NT2/D1 (cell line): ENCODE measurements at regions not wholly inside any gene's neighbourhood (a gene's known extent, or its start where the extent isn't known, plus 50 kb on each side); places are given as distances from the start of the nearest gene placed in this dataset.

Experiments
- DNase-seq: peaks from one replicate; pipeline ENCODE4 v3.0.0-alpha.2; 2011; ENCODE audit warnings: low read depth, low spot score
- H3K27me3 ChIP-seq: 2 replicates; pipeline ENCODE4 v1.6.0; 2011; ENCODE audit warnings: mild to moderate bottlenecking; ENCODE audit not compliant: insufficient read length, insufficient read depth
- H3K36me3 ChIP-seq: 2 replicates; pipeline ENCODE4 v1.6.1; 2011; ENCODE audit warnings: mild to moderate bottlenecking, low read length, mixed read lengths; ENCODE audit not compliant: insufficient read depth, insufficient read length
- H3K4me1 ChIP-seq: 2 replicates; pipeline ENCODE4 v1.5.1; 2011; ENCODE audit not compliant: insufficient read depth, insufficient read length
- H3K4me3 ChIP-seq: 2 replicates; pipeline ENCODE4 v1.5.1; 2011; ENCODE audit warnings: low read depth; ENCODE audit not compliant: insufficient read length
- H3K9ac ChIP-seq: 2 replicates; pipeline ENCODE4 v1.6.0; 2011; ENCODE audit warnings: low read depth; ENCODE audit not compliant: insufficient read length
- H3K9me3 ChIP-seq: 2 replicates; pipeline ENCODE4 v1.5.1; 2011; ENCODE audit warnings: mild to moderate bottlenecking, low read length; ENCODE audit not compliant: insufficient read depth
- SUZ12 ChIP-seq: IDR thresholded peaks from 2 replicates; pipeline ENCODE4 v1.6.1; 2011; ENCODE audit not compliant: insufficient read length, insufficient read depth; ENCODE audit errors: extremely low read depth
- YY1 ChIP-seq: IDR thresholded peaks from 2 replicates; pipeline ENCODE4 v1.6.1; 2011; ENCODE audit not compliant: insufficient read length, insufficient read depth
- ZNF274 ChIP-seq: IDR thresholded peaks from 2 replicates; pipeline ENCODE4 v1.6.1; 2011; ENCODE audit warnings: mild to moderate bottlenecking, low read depth, low read length

- Histone ChIP-seq H3K4me1 (no peaks in the 10 kb centered on the region), H3K36me3 (no peaks in the 10 kb centered on the region), H3K9me3 (peaks cover 8% of the 10 kb centered on the region; the same call in 1 of the 2 replicates), H3K4me3 (no peak overlapping the region), H3K27me3 (no peaks in the 10 kb centered on the region), H3K9ac (no peak overlapping the region)
- no peak for DNase-seq
- TF ChIP-seq YY1 (no peak), SUZ12 (no peak), ZNF274 (no peak)
Observed at GRCh38 chr5:166363087-166363760, 1928.2 kb upstream of the WWC1 start.

DNA sequence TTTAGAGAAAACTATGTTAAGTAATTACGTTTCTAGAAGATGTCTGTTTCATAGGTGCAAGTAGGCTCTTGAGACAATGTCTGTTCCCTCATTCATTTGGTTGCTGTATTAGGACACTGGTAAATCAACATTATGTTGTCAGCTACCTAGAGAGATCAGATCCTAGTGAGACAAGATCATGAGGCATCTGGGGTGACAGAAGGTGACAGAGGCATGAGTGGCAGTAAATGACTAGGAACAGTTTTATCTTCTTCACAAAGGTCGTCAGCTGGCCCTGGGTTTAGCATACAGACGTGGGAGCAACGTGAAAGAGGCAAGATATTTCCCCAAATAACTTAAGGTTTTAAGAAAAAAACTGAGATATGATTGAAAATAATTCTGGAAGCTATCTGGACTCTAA is 1926.3 kb upstream of the WWC1 start:
- H3K9me3 ChIP-seq = peaks cover 8% of the 10 kb centered on the region; the same call in 1 of the 2 replicates
- TF ChIP-seq YY1 (no peak), ZNF274 (no peak), SUZ12 (no peak)
- no peaks in the 10 kb centered on the region for H3K27me3 ChIP-seq
- H3K36me3 ChIP-seq = no peaks in the 10 kb centered on the region
- H3K4me1 ChIP-seq = peaks cover 3% of the 10 kb centered on the region
- H3K4me3 ChIP-seq = no peak overlapping the region
- no peak overlapping the region for H3K9ac ChIP-seq
- no peak for DNase-seq

- H3K4me3 ChIP-seq = no peak overlapping the region
- no peaks in the 10 kb centered on the region for H3K9me3 ChIP-seq
- no peaks in the 10 kb centered on the region for H3K36me3 ChIP-seq
- DNase-seq = no peak
- peaks cover 3% of the 10 kb centered on the region for H3K4me1 ChIP-seq
- no peaks in the 10 kb centered on the region for H3K27me3 ChIP-seq
- TF ChIP-seq SUZ12 (no peak), YY1 (no peak), ZNF274 (no peak)
- H3K9ac ChIP-seq = no peak overlapping the region
Observed at GRCh38 chr5:166367391-166367790, 1924.1 kb upstream of the WWC1 start.

DNA sequence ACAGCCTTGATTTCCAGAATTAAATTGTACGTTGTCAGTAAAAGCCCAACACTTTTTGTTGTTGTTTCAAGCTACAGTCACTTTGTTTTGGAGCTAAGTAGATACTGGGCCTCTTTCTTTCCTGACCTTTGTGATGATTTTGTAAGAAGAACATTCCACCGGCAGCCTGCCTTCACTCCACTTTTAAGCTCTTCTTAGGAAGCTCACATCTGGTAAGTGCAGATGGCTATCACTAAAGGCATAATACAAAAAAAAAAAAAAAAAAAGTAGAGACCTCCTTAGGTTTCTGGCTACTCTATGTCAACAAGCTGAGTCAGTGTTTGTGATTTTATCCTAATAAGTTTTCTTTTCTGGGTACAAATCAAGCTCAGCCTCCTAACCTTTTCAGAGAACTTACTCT is 1922.1 kb upstream of the WWC1 start:
- no peaks in the 10 kb centered on the region for H3K27me3 ChIP-seq
- no peak overlapping the region for H3K9ac ChIP-seq
- H3K9me3 ChIP-seq = no peaks in the 10 kb centered on the region
- no peaks in the 10 kb centered on the region for H3K36me3 ChIP-seq
- DNase-seq = no peak
- no peak overlapping the region for H3K4me3 ChIP-seq
- no peak for TF ChIP-seq ZNF274
- TF ChIP-seq SUZ12 = no peak
- TF ChIP-seq YY1 = no peak
- peaks cover 3% of the 10 kb centered on the region for H3K4me1 ChIP-seq

- no peak for DNase-seq
- no peak for TF ChIP-seq YY1
- no peak for TF ChIP-seq SUZ12
- no peak for TF ChIP-seq ZNF274
- H3K9me3 ChIP-seq = no peaks in the 10 kb centered on the region
Observed at GRCh38 chr5:166369807-166370206, 1921.6 kb upstream of the WWC1 start.

GRCh38 chr5:166370928-166371690 is 1920.3 kb upstream of the WWC1 start:
- TF ChIP-seq YY1 = no peak
- no peak for TF ChIP-seq SUZ12
- no peak for TF ChIP-seq ZNF274
- H3K4me3 ChIP-seq = no peak overlapping the region
- no peak for DNase-seq
- peaks cover 3% of the 10 kb centered on the region for H3K4me1 ChIP-seq
- no peak overlapping the region for H3K9ac ChIP-seq
- H3K36me3 ChIP-seq = no peaks in the 10 kb centered on the region
- H3K9me3 ChIP-seq = no peaks in the 10 kb centered on the region
- H3K27me3 ChIP-seq = no peaks in the 10 kb centered on the region

More at GRCh38 chr5:166369807-166370206, 1921.6 kb upstream of the WWC1 start:
- Histone ChIP-seq H3K9ac (no peak overlapping the region), H3K27me3 (no peaks in the 10 kb centered on the region), H3K4me1 (peaks cover 3% of the 10 kb centered on the region), H3K4me3 (no peak overlapping the region), H3K36me3 (no peaks in the 10 kb centered on the region)

- H3K27me3 ChIP-seq = no peaks in the 10 kb centered on the region
- peaks cover 3% of the 10 kb centered on the region for H3K4me1 ChIP-seq
- no peak overlapping the region for H3K9ac ChIP-seq
- peaks cover 4% of the 10 kb centered on the region; the same call in 1 of the 2 replicates for H3K9me3 ChIP-seq
- H3K36me3 ChIP-seq = no peaks in the 10 kb centered on the region
- TF ChIP-seq YY1 (no peak), ZNF274 (no peak), SUZ12 (no peak)
- DNase-seq = no peak
- no peak overlapping the region for H3K4me3 ChIP-seq
Observed at GRCh38 chr5:166373817-166374216, 1917.6 kb upstream of the WWC1 start.
